Fibroblast of lung (primary cell): ENCODE measurements at regions not wholly inside any gene's neighbourhood (a gene's known extent, or its start where the extent isn't known, plus 50 kb on each side); places are given as distances from the start of the nearest gene placed in this dataset.
"Not testable (repeated sequence)": the region's sequence is repeated elsewhere in the genome, so short reads cannot be mapped to it uniquely, and the experiment has no call there.

Source experiments
- DNase-seq, 2 donors: peaks; one replicate each; pipeline versions ENCODE4 v3.0.0 to v3.0.0-alpha.2; 2010; ENCODE audit warnings: low read depth in 2 of 2
- H2AFZ ChIP-seq: 2 replicates; pipeline ENCODE4 v1.5.1; 2012; ENCODE audit warnings: low read length, control low read depth, inconsistent platforms
- H3K27ac ChIP-seq: 2 replicates; pipeline ENCODE4 v1.5.1; 2011; ENCODE audit warnings: low read length, control low read depth; ENCODE audit not compliant: insufficient read depth
- H3K27me3 ChIP-seq: 2 replicates; pipeline ENCODE4 v1.5.1; 2011; ENCODE audit warnings: mild to moderate bottlenecking, low read length; ENCODE audit not compliant: control insufficient read depth, insufficient read depth
- H3K36me3 ChIP-seq: 2 replicates; pipeline ENCODE4 v1.5.1; 2011; ENCODE audit warnings: low read length; ENCODE audit not compliant: control insufficient read depth, insufficient read depth
- H3K4me1 ChIP-seq: 2 replicates; pipeline ENCODE4 v1.5.1; 2011; ENCODE audit warnings: low read length; ENCODE audit not compliant: control insufficient read depth, insufficient read depth; ENCODE audit errors: extremely low read depth
- H3K4me2 ChIP-seq: 2 replicates; pipeline ENCODE4 v1.5.1; 2011; ENCODE audit warnings: low read length, control low read depth; ENCODE audit not compliant: insufficient read depth; ENCODE audit errors: extremely low read depth
- H3K4me3 ChIP-seq, 4 experiments: fragments of 200-600 bp in 1 of 4; sonication (generic) in 1 of 4; replicated peaks in 1 of 4; 2 replicates each; pipeline ENCODE4 v1.5.1; 2011 to 2016; ENCODE audit warnings: low read length in 4 of 4, low read depth in 3 of 4, mild to moderate bottlenecking in 3 of 4, control low read depth in 2 of 4, inconsistent platforms in 1 of 4, mixed read lengths in 1 of 4; ENCODE audit not compliant: insufficient read depth in 1 of 4; ENCODE audit errors: control extremely low read depth in 1 of 4
- H3K79me2 ChIP-seq: 2 replicates; pipeline ENCODE4 v1.5.1; 2012; ENCODE audit warnings: mild to moderate bottlenecking, low read length, inconsistent platforms; ENCODE audit not compliant: control insufficient read depth, insufficient read depth
- H3K9ac ChIP-seq: 2 replicates; pipeline ENCODE4 v1.5.1; 2011; ENCODE audit warnings: mild to moderate bottlenecking, low read length, control low read depth; ENCODE audit not compliant: insufficient read depth
- H3K9me3 ChIP-seq: 2 replicates; pipeline ENCODE4 v1.5.1; 2012; ENCODE audit warnings: low read depth, low read length; ENCODE audit not compliant: control insufficient read depth, insufficient read depth
- H4K20me1 ChIP-seq: 2 replicates; pipeline ENCODE4 v1.5.1; 2011; ENCODE audit warnings: low read length; ENCODE audit not compliant: control insufficient read depth, insufficient read depth; ENCODE audit errors: extremely low read depth
- EZH2 ChIP-seq: IDR thresholded peaks from 2 replicates; pipeline ENCODE4 v1.5.1; 2012; ENCODE audit warnings: low read length, control low read depth, mild to moderate bottlenecking; ENCODE audit errors: missing control alignments
- TF ChIP-seq, protein P1 (sequence below), 2 donors: IDR thresholded peaks in 1 of 2; conservative IDR thresholded peaks in 1 of 2; 1 replicate in 1 of 2; 2 replicates in 1 of 2; pipeline ENCODE4 v1.5.1; 2011 to 2012; ENCODE audit warnings: low read length in 2 of 2, control low read depth in 1 of 2, inconsistent platforms in 1 of 2, low read depth in 1 of 2, mild to moderate bottlenecking in 1 of 2

- Histone ChIP-seq H3K27me3 (no peaks in the 10 kb centered on the region), H3K9me3 (no peaks in the 10 kb centered on the region), H3K9ac (no peak overlapping the region), H4K20me1 (no peaks in the 10 kb centered on the region), H3K4me1 (no peaks in the 10 kb centered on the region), H3K27ac (peak overlapping the region; percentile 20), H3K4me2 (peak overlapping the region; percentile 68), H3K4me3 (peak overlapping the region in 3 of 4 experiments; percentile 12 to 37 (median 21)), H2AFZ (peak overlapping the region; percentile 54), H3K79me2 (no peaks in the 10 kb centered on the region), H3K36me3 (no peaks in the 10 kb centered on the region)
- DNase-seq, result peak in 1 of 2 donors; percentile 16
- no peak for TF ChIP-seq EZH2
- TF ChIP-seq, protein P1, sequence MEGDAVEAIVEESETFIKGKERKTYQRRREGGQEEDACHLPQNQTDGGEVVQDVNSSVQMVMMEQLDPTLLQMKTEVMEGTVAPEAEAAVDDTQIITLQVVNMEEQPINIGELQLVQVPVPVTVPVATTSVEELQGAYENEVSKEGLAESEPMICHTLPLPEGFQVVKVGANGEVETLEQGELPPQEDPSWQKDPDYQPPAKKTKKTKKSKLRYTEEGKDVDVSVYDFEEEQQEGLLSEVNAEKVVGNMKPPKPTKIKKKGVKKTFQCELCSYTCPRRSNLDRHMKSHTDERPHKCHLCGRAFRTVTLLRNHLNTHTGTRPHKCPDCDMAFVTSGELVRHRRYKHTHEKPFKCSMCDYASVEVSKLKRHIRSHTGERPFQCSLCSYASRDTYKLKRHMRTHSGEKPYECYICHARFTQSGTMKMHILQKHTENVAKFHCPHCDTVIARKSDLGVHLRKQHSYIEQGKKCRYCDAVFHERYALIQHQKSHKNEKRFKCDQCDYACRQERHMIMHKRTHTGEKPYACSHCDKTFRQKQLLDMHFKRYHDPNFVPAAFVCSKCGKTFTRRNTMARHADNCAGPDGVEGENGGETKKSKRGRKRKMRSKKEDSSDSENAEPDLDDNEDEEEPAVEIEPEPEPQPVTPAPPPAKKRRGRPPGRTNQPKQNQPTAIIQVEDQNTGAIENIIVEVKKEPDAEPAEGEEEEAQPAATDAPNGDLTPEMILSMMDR (conservative IDR thresholded peaks at IDR 0.05 in 1 of 2, IDR thresholded peaks at IDR 0.05 in 1 of 2; ENCODE audit: low read depth in 1 of 2, low read length in 2 of 2), result no peak
Observed at GRCh38 chr12:27143256-27144069, 61.1 kb upstream of the C12orf71 start.

DNA sequence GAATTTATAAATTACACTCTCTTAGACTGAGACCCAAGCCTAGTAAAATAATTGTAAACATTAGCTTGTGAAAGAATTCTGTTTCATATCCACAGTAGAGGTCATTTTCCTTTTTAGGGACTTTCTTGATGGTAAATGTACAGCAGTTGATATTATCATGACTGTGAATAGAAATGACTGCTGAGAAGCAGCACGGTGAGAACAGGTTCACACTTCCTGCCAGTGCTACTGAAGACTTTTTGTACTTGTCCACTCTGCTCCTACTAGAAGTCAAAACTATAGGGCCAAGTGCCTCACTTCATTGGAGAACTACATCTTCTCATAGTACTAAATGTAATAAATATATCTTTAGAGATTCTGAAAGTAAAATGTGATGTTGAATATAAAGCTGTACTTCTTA, 63.3 kb upstream of the C12orf71 start:
- H3K4me1 ChIP-seq, H3K9ac ChIP-seq, H3K36me3 ChIP-seq, H3K9me3 ChIP-seq, H3K79me2 ChIP-seq, H3K27ac ChIP-seq, DNase-seq, H3K4me2 ChIP-seq, H4K20me1 ChIP-seq, H2AFZ ChIP-seq, H3K4me3 ChIP-seq, H3K27me3 ChIP-seq: not testable (repeated sequence)

- H3K9ac ChIP-seq, result no peak overlapping the region
- H3K9me3 ChIP-seq, result no peaks in the 10 kb centered on the region
- no peaks in the 10 kb centered on the region for H3K36me3 ChIP-seq
- H3K27me3 ChIP-seq, result no peaks in the 10 kb centered on the region
- no peak overlapping the region for H2AFZ ChIP-seq
- no peaks in the 10 kb centered on the region for H4K20me1 ChIP-seq
- H3K4me1 ChIP-seq, result no peaks in the 10 kb centered on the region
- TF ChIP-seq, protein P1 (conservative IDR thresholded peaks at IDR 0.05 in 1 of 2, IDR thresholded peaks at IDR 0.05 in 1 of 2; ENCODE audit: low read depth in 1 of 2, low read length in 2 of 2), result no peak
- TF ChIP-seq EZH2, result no peak
- no peaks in the 10 kb centered on the region for H3K79me2 ChIP-seq
- H3K4me3 ChIP-seq, result no peak overlapping the region
- no peak overlapping the region for H3K27ac ChIP-seq
- no peak for DNase-seq
- no peak overlapping the region for H3K4me2 ChIP-seq
Observed at GRCh38 chr12:27148373-27148772, 66.0 kb upstream of the C12orf71 start.
